DND-41 (cell line): ENCODE measurements at regions not wholly inside any gene's neighbourhood (a gene's known extent, or its start where the extent isn't known, plus 50 kb on each side); places are given as distances from the start of the nearest gene placed in this dataset.

Source experiments
- EZH2 ChIP-seq: IDR thresholded peaks from 3 replicates; pipeline ENCODE4 v1.6.1; 2012; ENCODE audit warnings: borderline replicate concordance, low read depth, mild to moderate bottlenecking, moderate library complexity, low read length, inconsistent platforms; ENCODE audit not compliant: severe bottlenecking
- TF ChIP-seq, protein P1 (sequence below): IDR thresholded peaks from 2 replicates; pipeline ENCODE4 v1.5.1; 2012; ENCODE audit warnings: borderline replicate concordance, low read length, moderate library complexity, mild to moderate bottlenecking; ENCODE audit not compliant: poor library complexity, severe bottlenecking; ENCODE audit errors: extremely low read depth

DNA sequence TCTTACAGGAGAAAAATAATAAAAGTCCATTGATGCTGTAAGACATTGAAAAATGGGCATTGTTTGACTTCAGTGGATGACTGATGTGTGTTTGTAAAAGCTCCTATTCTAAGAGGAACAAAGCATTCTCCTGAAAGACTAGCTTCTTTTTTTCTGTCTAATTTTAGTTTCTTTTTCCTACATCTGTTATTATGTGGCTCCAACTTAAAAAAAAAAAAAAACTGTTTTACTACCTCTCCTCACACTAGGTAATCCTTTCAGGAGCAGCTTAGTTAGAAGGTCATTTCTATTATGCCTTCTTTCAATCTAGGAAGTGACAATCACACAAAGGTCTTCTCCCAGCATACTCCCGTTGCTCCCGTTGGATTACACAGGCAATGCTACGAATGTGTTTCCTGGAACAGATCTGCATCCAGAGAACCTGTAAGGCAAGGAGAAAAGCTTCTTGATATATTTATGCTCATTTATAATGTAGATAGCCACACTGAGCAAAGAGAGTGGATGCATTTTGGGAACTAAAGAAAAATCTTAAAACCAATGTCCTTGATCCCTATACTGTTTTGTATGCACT lies 595.1 kb upstream of the CCDC179 start:
- TF ChIP-seq, protein P1, sequence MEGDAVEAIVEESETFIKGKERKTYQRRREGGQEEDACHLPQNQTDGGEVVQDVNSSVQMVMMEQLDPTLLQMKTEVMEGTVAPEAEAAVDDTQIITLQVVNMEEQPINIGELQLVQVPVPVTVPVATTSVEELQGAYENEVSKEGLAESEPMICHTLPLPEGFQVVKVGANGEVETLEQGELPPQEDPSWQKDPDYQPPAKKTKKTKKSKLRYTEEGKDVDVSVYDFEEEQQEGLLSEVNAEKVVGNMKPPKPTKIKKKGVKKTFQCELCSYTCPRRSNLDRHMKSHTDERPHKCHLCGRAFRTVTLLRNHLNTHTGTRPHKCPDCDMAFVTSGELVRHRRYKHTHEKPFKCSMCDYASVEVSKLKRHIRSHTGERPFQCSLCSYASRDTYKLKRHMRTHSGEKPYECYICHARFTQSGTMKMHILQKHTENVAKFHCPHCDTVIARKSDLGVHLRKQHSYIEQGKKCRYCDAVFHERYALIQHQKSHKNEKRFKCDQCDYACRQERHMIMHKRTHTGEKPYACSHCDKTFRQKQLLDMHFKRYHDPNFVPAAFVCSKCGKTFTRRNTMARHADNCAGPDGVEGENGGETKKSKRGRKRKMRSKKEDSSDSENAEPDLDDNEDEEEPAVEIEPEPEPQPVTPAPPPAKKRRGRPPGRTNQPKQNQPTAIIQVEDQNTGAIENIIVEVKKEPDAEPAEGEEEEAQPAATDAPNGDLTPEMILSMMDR, result no peak
- no peak for TF ChIP-seq EZH2
